Stomach (tissue), 8 donors: ENCODE measurements at regions not wholly inside any gene's neighbourhood (a gene's known extent, or its start where the extent isn't known, plus 50 kb on each side); places are given as distances from the start of the nearest gene placed in this dataset.

Experiments used
- DNase-seq, 2 donors: peaks; one replicate each; pipeline versions ENCODE4 v3.0.0 to v3.0.0-alpha.2; 2013 to 2019
- H3K27ac ChIP-seq, 5 donors: fragments of 200-600 bp in 4 of 5; sonication (generic) in 4 of 5; one replicate each; pipeline ENCODE4 v1.5.1; 2013 to 2019; ENCODE audit warnings: mild to moderate bottlenecking in 1 of 5, moderate library complexity in 1 of 5
- H3K27me3 ChIP-seq, 3 donors: fragments of 200-600 bp; sonication (generic); one replicate each; pipeline ENCODE4 v1.5.1; 2017 to 2019; ENCODE audit warnings: mixed run types in 1 of 3
- H3K36me3 ChIP-seq, 4 donors: fragments of 200-600 bp; sonication (generic); 1 replicate in 3 of 4; 2 replicates in 1 of 4; pipeline ENCODE4 v1.5.1; 2016 to 2019
- H3K4me1 ChIP-seq, 4 donors: fragments of 200-600 bp; sonication (generic); one replicate each; pipeline ENCODE4 v1.5.1; 2016 to 2019
- H3K4me3 ChIP-seq, 4 donors: fragments of 200-600 bp; sonication (generic) in 3 of 4; one replicate each; pipeline ENCODE4 v1.5.1; 2016 to 2019; ENCODE audit warnings: mild to moderate bottlenecking in 1 of 4
- H3K9me3 ChIP-seq, 4 donors: fragments of 200-600 bp; sonication (generic); one replicate each; pipeline ENCODE4 v1.5.1; 2016 to 2019
- CTCF ChIP-seq, 7 experiments: fragments of 450-650 bp in 4 of 7; fragments of 200-600 bp in 3 of 7; sonication (generic) in 3 of 7; IDR thresholded peaks; one replicate each; pipeline ENCODE4 v1.5.1; 2016 to 2019; ENCODE audit warnings: antibody characterized with exemption in 7 of 7, control low read depth in 2 of 7, mild to moderate bottlenecking in 1 of 7
- EP300 ChIP-seq: sonication (generic); formaldehyde crosslinking; IDR thresholded peaks from one replicate; pipeline ENCODE4 v1.6.1; 2017; ENCODE audit warnings: antibody characterized with exemption
- POLR2A ChIP-seq, 4 donors: fragments of 450-650 bp; IDR thresholded peaks; one replicate each; pipeline ENCODE4 v1.6.1; 2016; ENCODE audit warnings: antibody characterized with exemption in 4 of 4, control low read depth in 2 of 4, mild to moderate bottlenecking in 1 of 4, moderate library complexity in 1 of 4
- POLR2AphosphoS5 ChIP-seq, 3 donors: sonication (generic); formaldehyde crosslinking; IDR thresholded peaks; one replicate each; pipeline ENCODE4 v1.6.1; 2016; ENCODE audit warnings: antibody characterized with exemption in 3 of 3
- WGBS, 5 donors: extraction: QIAGEN DNeasy Blood & Tissue Kit in 3 of 5; methylation state at CpG; one replicate each; pipeline versions ENCODE4 v1.1.5 to v1.1.7; 2013 to 2018; 5-methylcytosine and 5-hydroxymethylcytosine counted together
- intact Hi-C: fragments of 100-400 bp; cut with DNase I; formaldehyde crosslinking; loops from one replicate; pipeline ENCODE4 v1.15.1; 2023; ENCODE audit warnings: low total_unique reads
- donor health status: healthy with polysubstance abuse.
- donor health status: Bipolar disorder and iron deficiency.
- donor health status: healthy.

GRCh38 chr2:128967646-128968045, 649.0 kb upstream of the HS6ST1 start:
- intact Hi-C loops, result no loop called here
- Histone ChIP-seq H3K27me3 (no peaks in the 10 kb centered on the region), H3K4me3 (no peak overlapping the region), H3K9me3 (peaks cover 0 to 16% (median 7%) of the 10 kb centered on the region in 4 donors), H3K4me1 (no peaks in the 10 kb centered on the region), H3K36me3 (no peaks in the 10 kb centered on the region), H3K27ac (no peak overlapping the region)
- DNase-seq, result no peak
- no peak for TF ChIP-seq CTCF (IDR thresholded peaks at IDR 0.05)
- no peak for TF ChIP-seq POLR2A (IDR thresholded peaks at IDR 0.05)
- TF ChIP-seq POLR2AphosphoS5 (IDR thresholded peaks at IDR 0.05), result no peak
- no peak for TF ChIP-seq EP300

- H3K27ac ChIP-seq, result no peak overlapping the region
- H3K4me1 ChIP-seq, result no peaks in the 10 kb centered on the region
- no peak for DNase-seq
- H3K27me3 ChIP-seq, result no peaks in the 10 kb centered on the region
- H3K9me3 ChIP-seq, result no peaks in the 10 kb centered on the region
- H3K4me3 ChIP-seq, result no peak overlapping the region
- TF ChIP-seq POLR2A (IDR thresholded peaks at IDR 0.05) (no peak), CTCF (IDR thresholded peaks at IDR 0.05) (no peak), POLR2AphosphoS5 (IDR thresholded peaks at IDR 0.05) (no peak), EP300 (no peak)
- no peaks in the 10 kb centered on the region for H3K36me3 ChIP-seq
- intact Hi-C loops, result no loop called here
Measured at GRCh38 chr2:128969374-128969773, 650.7 kb upstream of the HS6ST1 start.

GRCh38 chr2:128970332-128971116, 651.9 kb upstream of the HS6ST1 start:
- DNase-seq, result no peak
- intact Hi-C loops, result no loop called here

GRCh38 chr2:128973566-128973965, 654.9 kb upstream of the HS6ST1 start:
- no peak for DNase-seq
- intact Hi-C loops, result no loop called here
- Histone ChIP-seq H3K4me1 (no peaks in the 10 kb centered on the region), H3K9me3 (no peaks in the 10 kb centered on the region), H3K36me3 (no peaks in the 10 kb centered on the region), H3K27ac (no peak overlapping the region), H3K27me3 (no peaks in the 10 kb centered on the region), H3K4me3 (no peak overlapping the region)
- TF ChIP-seq CTCF (IDR thresholded peaks at IDR 0.05) (no peak), EP300 (no peak), POLR2A (IDR thresholded peaks at IDR 0.05) (no peak), POLR2AphosphoS5 (IDR thresholded peaks at IDR 0.05) (no peak)
- 79 to 94% (median 89%) methylated on average over 4 of the region's 4 CpGs for WGBS, 5 donors

More at GRCh38 chr2:128970332-128971116, 651.9 kb upstream of the HS6ST1 start:
- Histone ChIP-seq H3K27ac (no peak overlapping the region), H3K4me3 (no peak overlapping the region), H3K9me3 (no peaks in the 10 kb centered on the region), H3K4me1 (no peaks in the 10 kb centered on the region), H3K36me3 (no peaks in the 10 kb centered on the region), H3K27me3 (no peaks in the 10 kb centered on the region)
- TF ChIP-seq EP300 (no peak), POLR2AphosphoS5 (IDR thresholded peaks at IDR 0.05) (no peak), CTCF (IDR thresholded peaks at IDR 0.05) (no peak), POLR2A (IDR thresholded peaks at IDR 0.05) (no peak)
- WGBS, 5 donors, result 61 to 69% (median 66%) methylated on average over 10 of the region's 10 CpGs
